Activated CD4-positive, alpha-beta T cell treated with anti-CD3 and anti-CD28 coated beads for 4 hours (primary cell): ENCODE measurements at regions not wholly inside any gene's neighbourhood (a gene's known extent, or its start where the extent isn't known, plus 50 kb on each side); places are given as distances from the start of the nearest gene placed in this dataset.

ENCODE experiments used
- DNase-seq, 2 donors: peaks; one replicate each; pipeline ENCODE4 v3.0.0-alpha.2; 2020

GRCh38 chr2:204445149-204445548 lies 100.1 kb upstream of the PARD3B start:
- no peak for DNase-seq

GRCh38 chr2:204447722-204448121 lies 97.6 kb upstream of the PARD3B start:
- DNase-seq: no peak

GRCh38 chr2:204449977-204450376 lies 95.3 kb upstream of the PARD3B start:
- no peak for DNase-seq

GRCh38 chr2:204451766-204452165 lies 93.5 kb upstream of the PARD3B start:
- no peak for DNase-seq

- no peak for DNase-seq
Measured at GRCh38 chr2:204452464-204453023, 92.7 kb upstream of the PARD3B start.

- DNase-seq: no peak
Measured at GRCh38 chr2:204453730-204454167, 91.5 kb upstream of the PARD3B start.

- DNase-seq: no peak
Measured at GRCh38 chr2:204454672-204455380, 90.4 kb upstream of the PARD3B start.

GRCh38 chr2:204468746-204469429 lies 76.4 kb upstream of the PARD3B start:
- DNase-seq: no peak

- no peak for DNase-seq
Measured at GRCh38 chr2:204470178-204470620, 75.1 kb upstream of the PARD3B start.

- DNase-seq: no peak
Measured at GRCh38 chr2:204470621-204471196, 74.6 kb upstream of the PARD3B start.

GRCh38 chr2:204472375-204472774 lies 72.9 kb upstream of the PARD3B start:
- DNase-seq: no peak

GRCh38 chr2:204473224-204473623 lies 72.1 kb upstream of the PARD3B start:
- no peak for DNase-seq

- DNase-seq: no peak
Measured at GRCh38 chr2:204475399-204475798, 69.9 kb upstream of the PARD3B start.

- no peak for DNase-seq
Measured at GRCh38 chr2:204477358-204477950, 67.8 kb upstream of the PARD3B start.

GRCh38 chr2:204479557-204479956 lies 65.7 kb upstream of the PARD3B start:
- DNase-seq: no peak

- DNase-seq: no peak
Measured at GRCh38 chr2:204480676-204481075, 64.6 kb upstream of the PARD3B start.

GRCh38 chr2:204483608-204484081 lies 61.6 kb upstream of the PARD3B start:
- no peak for DNase-seq

GRCh38 chr2:204486321-204486720 lies 59.0 kb upstream of the PARD3B start:
- no peak for DNase-seq

- DNase-seq: no peak
Measured at GRCh38 chr2:204486805-204487204, 58.5 kb upstream of the PARD3B start.

GRCh38 chr2:204487447-204488229 lies 57.6 kb upstream of the PARD3B start:
- DNase-seq: no peak

- no peak for DNase-seq
Measured at GRCh38 chr2:204491528-204491927, 53.7 kb upstream of the PARD3B start.

GRCh38 chr2:204492417-204492816 lies 52.9 kb upstream of the PARD3B start:
- DNase-seq: no peak
